Hippocampal formation (tissue), 2 donors: ENCODE measurements at regions not wholly inside any gene's neighbourhood (a gene's known extent, or its start where the extent isn't known, plus 50 kb on each side); places are given as distances from the start of the nearest gene placed in this dataset.
"Not testable (repeated sequence)": the region's sequence is repeated elsewhere in the genome, so short reads cannot be mapped to it uniquely, and the experiment has no call there.

Experiments used
- DNase-seq, 2 donors: peaks; one replicate each; lab custom pipeline; 2025; lab: John Stamatoyannopoulos, UW

GRCh38 chr9:115400796-115401195 is 282.8 kb upstream of the TNC start:
- no peak for DNase-seq

- peak in 1 of 2 donors; percentile 20 for DNase-seq
Measured at GRCh38 chr9:115401756-115402327, 283.9 kb upstream of the TNC start.

- DNase-seq, result no peak
Measured at GRCh38 chr9:115403753-115404152, 285.8 kb upstream of the TNC start.

- DNase-seq, result no peak
Measured at GRCh38 chr9:115404311-115404710, 286.4 kb upstream of the TNC start.

GRCh38 chr9:115411516-115411915 is 293.6 kb upstream of the TNC start:
- DNase-seq, result no peak

- DNase-seq, result no peak
Measured at GRCh38 chr9:115411993-115412452, 294.1 kb upstream of the TNC start.

- DNase-seq, result no peak
Measured at GRCh38 chr9:115412656-115413055, 294.7 kb upstream of the TNC start.

- DNase-seq, result no peak
Measured at GRCh38 chr9:115413304-115413703, 295.3 kb upstream of the TNC start.

GRCh38 chr9:115413766-115414382 is 295.9 kb upstream of the TNC start:
- no peak for DNase-seq

GRCh38 chr9:115414561-115414960 is 296.6 kb upstream of the TNC start:
- no peak for DNase-seq

- DNase-seq, result no peak
Measured at GRCh38 chr9:115415450-115415849, 297.5 kb upstream of the TNC start.

- no peak for DNase-seq
Measured at GRCh38 chr9:115416299-115416698, 298.3 kb upstream of the TNC start.

GRCh38 chr9:115418181-115418580 is 300.2 kb upstream of the TNC start:
- not testable (repeated sequence) for DNase-seq

GRCh38 chr9:115422932-115423440 is 305.0 kb upstream of the TNC start:
- DNase-seq, result no peak

GRCh38 chr9:115423646-115424045 is 305.7 kb upstream of the TNC start:
- no peak for DNase-seq

- DNase-seq, result no peak
Measured at GRCh38 chr9:115425601-115426000, 307.6 kb upstream of the TNC start.

GRCh38 chr9:115437418-115437817 is 319.5 kb upstream of the TNC start:
- no peak for DNase-seq

GRCh38 chr9:115439641-115440040 is 321.7 kb upstream of the TNC start:
- no peak for DNase-seq

- no peak for DNase-seq
Measured at GRCh38 chr9:115442054-115442453, 324.1 kb upstream of the TNC start.

- DNase-seq, result no peak
Measured at GRCh38 chr9:115443890-115444289, 325.9 kb upstream of the TNC start.

GRCh38 chr9:115444959-115445358 is 327.0 kb upstream of the TNC start:
- DNase-seq, result no peak

GRCh38 chr9:115445655-115446054 is 327.7 kb upstream of the TNC start:
- no peak for DNase-seq

- DNase-seq, result no peak
Measured at GRCh38 chr9:115456515-115456914, 338.6 kb upstream of the TNC start.

GRCh38 chr9:115461280-115461679 is 343.3 kb upstream of the TNC start:
- DNase-seq, result no peak
